ENCODE measurements at regions not wholly inside any gene's neighbourhood (a gene's known extent, or its start where the extent isn't known, plus 50 kb on each side); places are given as distances from the start of the nearest gene placed in this dataset.

DNA sequence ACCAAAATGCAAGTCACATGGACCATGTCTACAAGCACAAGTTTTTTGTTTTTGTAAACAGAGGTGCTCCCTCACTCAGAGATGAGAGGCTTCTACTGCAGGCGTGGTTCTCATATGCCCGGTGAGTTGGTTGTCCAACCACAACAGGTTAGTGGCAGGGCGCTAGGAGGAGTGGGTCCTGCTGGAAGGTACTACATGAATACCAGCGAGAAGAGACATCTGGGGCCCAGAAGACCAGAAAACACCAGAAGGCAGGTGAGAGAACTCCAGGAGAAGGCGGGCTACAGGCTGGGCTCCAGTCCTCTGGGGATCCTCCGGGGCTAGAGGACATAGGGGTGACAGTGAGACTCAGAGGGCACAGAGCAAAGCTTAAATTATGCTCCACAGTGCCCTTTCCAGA lies 366.5 kb downstream of the MATN1 start:
- Histone ChIP-seq H3K4me1 (ENCODE audit: control insufficient read depth, insufficient read depth, low read length) (no peaks in the 10 kb centered on the region), H3K27me3 (ENCODE audit: control insufficient read depth, insufficient read depth, low read length) (no peaks in the 10 kb centered on the region), H3K4me3 (ENCODE audit: low read length) (no peak overlapping the region), H3K36me3 (ENCODE audit: control insufficient read depth, insufficient read depth, low read length) (no peaks in the 10 kb centered on the region), H3K27ac (ENCODE audit: low read depth, low read length) (no peak overlapping the region), H3K9ac (ENCODE audit: low read length) (no peak overlapping the region)

DNA sequence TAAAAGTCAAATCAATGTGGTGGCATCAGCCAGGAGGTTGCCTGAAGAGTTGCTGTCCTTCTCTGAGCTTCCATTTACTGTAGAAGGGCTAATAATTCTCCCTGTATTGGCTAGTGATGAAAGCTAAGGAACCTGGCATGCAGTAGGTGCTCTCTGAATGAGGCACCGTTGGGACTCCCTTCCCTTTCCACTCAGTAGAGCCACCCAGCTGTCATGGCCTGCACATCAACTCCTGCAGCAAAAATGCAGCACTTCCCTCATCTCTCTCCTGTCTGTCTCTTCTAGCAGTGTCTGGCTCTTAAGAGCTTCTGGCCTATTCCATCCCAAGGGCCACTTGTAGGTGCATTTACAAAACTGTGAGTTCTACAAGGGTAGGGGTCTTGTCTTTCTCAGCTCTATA lies 369.0 kb downstream of the MATN1 start:
- no peak overlapping the region for H3K9ac ChIP-seq (ENCODE audit: low read length)
- H3K36me3 ChIP-seq (ENCODE audit: control insufficient read depth, insufficient read depth, low read length), result no peaks in the 10 kb centered on the region
- no peaks in the 10 kb centered on the region for H3K4me1 ChIP-seq (ENCODE audit: control insufficient read depth, insufficient read depth, low read length)
- H3K4me3 ChIP-seq (ENCODE audit: low read length), result no peak overlapping the region
- no peak overlapping the region for H3K27ac ChIP-seq (ENCODE audit: low read depth, low read length)
- H3K27me3 ChIP-seq (ENCODE audit: control insufficient read depth, insufficient read depth, low read length), result no peaks in the 10 kb centered on the region

DNA sequence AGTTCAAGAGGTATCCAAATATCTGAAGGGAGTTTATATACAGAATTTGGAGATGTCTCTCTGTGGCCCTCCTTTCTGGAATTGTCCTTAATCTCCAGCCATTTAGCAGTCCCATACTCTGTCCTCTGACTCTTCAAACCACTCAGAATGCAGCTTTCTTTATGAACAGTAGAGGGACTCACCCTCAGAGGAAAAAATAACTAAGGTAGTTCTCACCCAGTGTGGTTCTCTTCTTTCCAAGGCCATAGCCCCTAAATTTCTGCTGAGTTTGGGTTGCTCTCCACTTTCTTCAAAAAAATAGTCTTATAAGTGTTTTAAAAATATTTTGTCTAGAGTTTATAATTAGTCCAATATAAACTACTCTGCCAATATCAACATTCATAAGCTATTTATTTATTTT lies 369.7 kb downstream of the MATN1 start:
- no peaks in the 10 kb centered on the region for H3K36me3 ChIP-seq (ENCODE audit: control insufficient read depth, insufficient read depth, low read length)

DNA sequence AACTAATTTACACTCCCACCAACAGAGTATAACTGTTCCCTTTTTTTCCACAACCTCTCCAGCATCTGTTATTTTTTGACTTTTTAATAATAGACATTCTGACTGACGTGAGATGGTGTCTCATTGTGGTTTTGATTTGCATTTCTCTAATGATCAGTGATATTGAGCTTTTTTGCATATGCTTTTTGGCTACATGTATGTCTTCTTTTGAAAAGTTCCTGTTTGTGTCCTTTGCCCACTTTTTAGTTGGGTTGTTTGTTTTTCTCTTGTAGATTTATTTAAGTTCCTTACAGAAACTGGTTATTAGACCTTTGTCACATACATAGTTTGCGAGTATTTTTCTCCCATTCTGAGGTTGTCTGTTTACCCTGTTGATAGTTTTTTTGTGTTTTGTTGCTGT lies 375.2 kb downstream of the MATN1 start:
- no peak overlapping the region for H3K9ac ChIP-seq (ENCODE audit: low read length)
- H3K27me3 ChIP-seq (ENCODE audit: control insufficient read depth, insufficient read depth, low read length), result no peaks in the 10 kb centered on the region
- no peaks in the 10 kb centered on the region for H3K4me1 ChIP-seq (ENCODE audit: control insufficient read depth, insufficient read depth, low read length)
- no peaks in the 10 kb centered on the region for H3K36me3 ChIP-seq (ENCODE audit: control insufficient read depth, insufficient read depth, low read length)
- no peak overlapping the region for H3K4me3 ChIP-seq (ENCODE audit: low read length)
- H3K27ac ChIP-seq (ENCODE audit: low read depth, low read length), result no peak overlapping the region

More for the DNA sequence above, 369.7 kb downstream of the MATN1 start:
- Histone ChIP-seq H3K27me3 (ENCODE audit: control insufficient read depth, insufficient read depth, low read length) (no peaks in the 10 kb centered on the region), H3K27ac (ENCODE audit: low read depth, low read length) (no peak overlapping the region), H3K9ac (ENCODE audit: low read length) (no peak overlapping the region), H3K4me1 (ENCODE audit: control insufficient read depth, insufficient read depth, low read length) (no peaks in the 10 kb centered on the region), H3K4me3 (ENCODE audit: low read length) (no peak overlapping the region)

DNA sequence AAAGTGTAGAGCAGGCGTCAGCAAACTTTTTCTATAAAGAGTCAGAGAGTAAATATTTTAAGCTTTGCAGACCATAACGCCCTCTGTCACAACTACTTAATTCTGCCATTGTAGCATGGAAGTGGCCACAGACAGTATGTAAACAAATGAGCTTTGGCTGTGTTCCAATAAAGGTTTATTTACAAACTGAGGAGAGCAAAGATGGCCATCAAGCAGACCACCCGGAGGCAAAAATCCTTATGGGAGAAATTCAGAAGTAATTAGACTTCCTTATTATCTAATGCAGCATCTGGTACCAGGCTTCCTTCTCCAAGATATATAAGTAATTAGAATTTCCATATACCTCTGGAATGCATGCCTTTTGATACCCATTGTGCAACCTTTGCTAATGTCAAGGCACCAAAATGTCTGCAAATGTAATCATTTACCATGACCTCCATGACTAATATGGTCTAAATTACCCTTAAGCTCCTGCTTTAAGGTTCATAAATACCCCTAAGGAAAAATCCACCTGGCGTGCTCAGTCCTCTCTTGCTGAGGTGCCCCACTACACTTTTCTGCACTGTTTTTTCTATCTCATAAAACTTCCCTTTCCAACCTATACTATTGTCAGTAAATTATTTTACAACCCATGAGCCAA lies 377.8 kb downstream of the MATN1 start:
- Histone ChIP-seq H3K36me3 (ENCODE audit: control insufficient read depth, insufficient read depth, low read length) (no peaks in the 10 kb centered on the region), H3K27ac (ENCODE audit: low read depth, low read length) (no peak overlapping the region), H3K27me3 (ENCODE audit: control insufficient read depth, insufficient read depth, low read length) (no peaks in the 10 kb centered on the region)

DNA sequence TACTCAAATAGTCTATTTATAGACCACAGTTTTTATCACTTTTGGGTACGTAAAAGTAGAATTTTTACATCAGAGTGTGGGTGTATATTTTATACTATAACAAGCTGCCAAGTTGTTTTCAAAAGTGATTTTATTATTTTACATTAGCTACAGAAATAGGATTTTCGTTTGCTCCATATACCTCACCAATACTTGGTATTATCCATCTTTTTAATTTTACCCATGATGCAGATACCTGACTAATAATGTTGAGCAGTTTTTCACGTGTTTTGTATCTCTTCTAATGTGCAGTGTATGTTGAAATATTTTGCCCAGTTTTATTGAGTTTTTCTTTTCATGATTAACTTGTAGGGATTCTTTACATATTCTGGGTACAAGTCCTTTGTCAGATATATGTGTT lies 379.8 kb downstream of the MATN1 start:
- H3K27me3 ChIP-seq (ENCODE audit: control insufficient read depth, insufficient read depth, low read length), result no peaks in the 10 kb centered on the region
- no peak overlapping the region for H3K9ac ChIP-seq (ENCODE audit: low read length)
- no peaks in the 10 kb centered on the region for H3K4me1 ChIP-seq (ENCODE audit: control insufficient read depth, insufficient read depth, low read length)
- H3K36me3 ChIP-seq (ENCODE audit: control insufficient read depth, insufficient read depth, low read length), result no peaks in the 10 kb centered on the region
- no peak overlapping the region for H3K27ac ChIP-seq (ENCODE audit: low read depth, low read length)
- H3K4me3 ChIP-seq (ENCODE audit: low read length), result no peak overlapping the region

More for the DNA sequence above, 377.8 kb downstream of the MATN1 start:
- no peak overlapping the region for H3K9ac ChIP-seq (ENCODE audit: low read length)
- H3K4me1 ChIP-seq (ENCODE audit: control insufficient read depth, insufficient read depth, low read length), result no peaks in the 10 kb centered on the region
- H3K4me3 ChIP-seq (ENCODE audit: low read length), result no peak overlapping the region

DNA sequence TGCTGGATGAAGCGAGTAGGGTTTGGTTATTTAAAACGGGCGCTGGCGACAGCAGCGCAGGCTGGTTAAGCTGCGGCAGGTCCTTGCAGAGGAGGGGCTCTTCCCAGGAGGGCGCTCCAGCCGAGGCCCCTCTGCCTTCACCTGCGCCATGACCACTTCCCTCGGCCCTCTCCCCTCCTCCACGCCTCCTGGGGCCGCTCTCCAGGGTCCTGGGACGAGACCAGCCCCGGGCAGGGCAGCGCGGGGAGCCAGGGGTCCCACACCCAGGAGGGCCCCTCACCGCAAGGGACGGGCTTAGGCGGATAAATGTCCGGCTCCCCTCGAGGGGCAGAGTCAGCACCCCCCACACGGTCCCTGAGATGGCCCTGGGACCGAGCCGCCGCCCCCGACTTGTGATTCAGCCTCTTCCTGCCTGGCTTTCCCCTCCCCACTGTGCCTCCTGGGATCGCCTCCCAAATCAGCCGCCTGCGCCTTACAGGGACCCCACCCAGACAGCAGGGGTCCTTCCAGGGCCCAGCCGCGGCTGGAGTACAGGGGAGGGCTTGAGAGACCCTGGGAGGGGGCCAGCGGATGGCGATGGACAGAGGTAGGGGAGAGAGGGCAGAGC lies 380.7 kb downstream of the MATN1 start:
- H3K4me3 ChIP-seq (ENCODE audit: low read length), result no peak overlapping the region
- no peaks in the 10 kb centered on the region for H3K27me3 ChIP-seq (ENCODE audit: control insufficient read depth, insufficient read depth, low read length)
- H3K36me3 ChIP-seq (ENCODE audit: control insufficient read depth, insufficient read depth, low read length), result no peaks in the 10 kb centered on the region
- H3K27ac ChIP-seq (ENCODE audit: low read depth, low read length), result no peak overlapping the region
- no peak overlapping the region for H3K9ac ChIP-seq (ENCODE audit: low read length)
- H3K4me1 ChIP-seq (ENCODE audit: control insufficient read depth, insufficient read depth, low read length), result no peaks in the 10 kb centered on the region

DNA sequence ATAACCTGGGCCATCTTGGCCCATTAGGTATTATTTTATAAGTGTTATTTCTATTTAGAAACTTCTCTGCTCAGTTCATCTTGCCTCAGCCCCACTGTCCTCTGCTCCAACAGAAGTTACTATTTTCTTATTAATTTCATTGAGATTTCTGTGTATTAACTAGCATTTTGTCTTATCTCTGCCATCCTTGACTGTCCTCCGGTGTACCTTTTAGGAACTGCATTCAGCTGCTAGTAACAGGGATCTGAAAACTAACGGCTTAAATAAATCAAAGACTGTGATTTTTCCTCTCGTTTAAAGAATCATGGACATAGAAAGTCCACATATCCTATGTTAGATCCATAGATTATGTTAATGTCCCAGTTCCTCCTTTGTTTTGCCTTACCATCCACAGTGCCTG lies 382.5 kb downstream of the MATN1 start:
- H3K36me3 ChIP-seq (ENCODE audit: control insufficient read depth, insufficient read depth, low read length), result no peaks in the 10 kb centered on the region
- H3K27ac ChIP-seq (ENCODE audit: low read depth, low read length), result no peak overlapping the region
- H3K27me3 ChIP-seq (ENCODE audit: control insufficient read depth, insufficient read depth, low read length), result no peaks in the 10 kb centered on the region
- H3K4me1 ChIP-seq (ENCODE audit: control insufficient read depth, insufficient read depth, low read length), result no peaks in the 10 kb centered on the region
- no peak overlapping the region for H3K4me3 ChIP-seq (ENCODE audit: low read length)
- no peak overlapping the region for H3K9ac ChIP-seq (ENCODE audit: low read length)

DNA sequence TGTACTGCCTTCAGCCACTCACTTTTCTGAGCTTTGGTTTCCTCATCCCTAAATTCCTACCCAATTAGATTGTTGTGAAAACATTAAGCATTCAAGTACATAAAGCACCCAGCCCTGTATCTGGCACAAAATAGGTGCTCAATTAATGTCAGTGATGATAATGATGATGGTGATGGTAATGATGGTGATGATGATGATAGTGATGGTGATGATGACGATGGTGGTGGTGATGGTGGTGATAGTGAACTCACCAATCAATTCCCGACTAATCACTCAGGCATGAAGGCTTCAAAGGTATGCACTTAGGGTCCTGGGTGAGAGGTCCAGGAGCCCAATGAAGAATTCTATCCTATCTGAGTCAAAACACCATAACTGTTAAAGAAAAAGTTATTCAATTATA lies 383.5 kb downstream of the MATN1 start:
- H3K27ac ChIP-seq (ENCODE audit: low read depth, low read length), result no peak overlapping the region
- no peaks in the 10 kb centered on the region for H3K36me3 ChIP-seq (ENCODE audit: control insufficient read depth, insufficient read depth, low read length)
- H3K9ac ChIP-seq (ENCODE audit: low read length), result no peak overlapping the region
- H3K4me3 ChIP-seq (ENCODE audit: low read length), result no peak overlapping the region
- H3K27me3 ChIP-seq (ENCODE audit: control insufficient read depth, insufficient read depth, low read length), result no peaks in the 10 kb centered on the region
- no peaks in the 10 kb centered on the region for H3K4me1 ChIP-seq (ENCODE audit: control insufficient read depth, insufficient read depth, low read length)

DNA sequence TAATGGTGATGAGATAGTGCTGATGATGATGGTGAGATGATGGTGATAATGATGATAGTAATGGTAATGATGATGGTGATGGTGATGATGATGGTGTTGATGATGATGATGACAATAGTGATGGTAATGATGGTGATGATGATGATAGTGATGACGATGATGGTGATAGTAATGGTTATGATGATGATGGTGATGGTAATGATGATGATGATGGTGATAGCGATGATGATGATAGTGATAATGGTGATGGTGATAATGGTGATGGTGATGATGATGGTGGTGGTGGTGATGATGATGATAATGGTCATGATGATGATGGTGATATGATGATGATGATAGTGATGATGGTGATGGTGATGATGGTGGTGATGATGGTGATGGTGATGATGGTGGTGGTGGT lies 384.6 kb downstream of the MATN1 start:
- H3K27ac ChIP-seq (ENCODE audit: low read depth, low read length), result no peak overlapping the region
- H3K36me3 ChIP-seq (ENCODE audit: control insufficient read depth, insufficient read depth, low read length), result no peaks in the 10 kb centered on the region
- H3K4me3 ChIP-seq (ENCODE audit: low read length), result no peak overlapping the region
- no peak overlapping the region for H3K9ac ChIP-seq (ENCODE audit: low read length)
- H3K27me3 ChIP-seq (ENCODE audit: control insufficient read depth, insufficient read depth, low read length), result no peaks in the 10 kb centered on the region
- no peaks in the 10 kb centered on the region for H3K4me1 ChIP-seq (ENCODE audit: control insufficient read depth, insufficient read depth, low read length)

DNA sequence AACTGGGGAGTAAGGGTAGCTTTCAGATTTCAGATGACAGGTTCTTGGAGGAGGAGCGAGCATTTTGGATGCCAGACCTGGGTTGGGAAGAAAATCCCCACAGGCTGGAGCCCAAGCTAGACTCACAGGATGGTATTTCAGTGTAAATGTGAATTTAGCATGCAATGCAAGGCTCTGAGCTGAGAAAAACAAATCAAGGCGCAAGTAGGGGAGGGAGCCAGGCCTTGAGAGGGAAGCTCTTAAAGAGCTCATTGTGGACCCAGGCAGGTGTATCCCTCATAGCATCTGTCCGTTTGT lies 386.1 kb downstream of the MATN1 start:
- no peak overlapping the region for H3K9ac ChIP-seq (ENCODE audit: low read length)
- H3K4me3 ChIP-seq (ENCODE audit: low read length), result no peak overlapping the region
- H3K4me1 ChIP-seq (ENCODE audit: control insufficient read depth, insufficient read depth, low read length), result no peaks in the 10 kb centered on the region
- no peaks in the 10 kb centered on the region for H3K27me3 ChIP-seq (ENCODE audit: control insufficient read depth, insufficient read depth, low read length)
- no peak overlapping the region for H3K27ac ChIP-seq (ENCODE audit: low read depth, low read length)
- no peaks in the 10 kb centered on the region for H3K36me3 ChIP-seq (ENCODE audit: control insufficient read depth, insufficient read depth, low read length)

DNA sequence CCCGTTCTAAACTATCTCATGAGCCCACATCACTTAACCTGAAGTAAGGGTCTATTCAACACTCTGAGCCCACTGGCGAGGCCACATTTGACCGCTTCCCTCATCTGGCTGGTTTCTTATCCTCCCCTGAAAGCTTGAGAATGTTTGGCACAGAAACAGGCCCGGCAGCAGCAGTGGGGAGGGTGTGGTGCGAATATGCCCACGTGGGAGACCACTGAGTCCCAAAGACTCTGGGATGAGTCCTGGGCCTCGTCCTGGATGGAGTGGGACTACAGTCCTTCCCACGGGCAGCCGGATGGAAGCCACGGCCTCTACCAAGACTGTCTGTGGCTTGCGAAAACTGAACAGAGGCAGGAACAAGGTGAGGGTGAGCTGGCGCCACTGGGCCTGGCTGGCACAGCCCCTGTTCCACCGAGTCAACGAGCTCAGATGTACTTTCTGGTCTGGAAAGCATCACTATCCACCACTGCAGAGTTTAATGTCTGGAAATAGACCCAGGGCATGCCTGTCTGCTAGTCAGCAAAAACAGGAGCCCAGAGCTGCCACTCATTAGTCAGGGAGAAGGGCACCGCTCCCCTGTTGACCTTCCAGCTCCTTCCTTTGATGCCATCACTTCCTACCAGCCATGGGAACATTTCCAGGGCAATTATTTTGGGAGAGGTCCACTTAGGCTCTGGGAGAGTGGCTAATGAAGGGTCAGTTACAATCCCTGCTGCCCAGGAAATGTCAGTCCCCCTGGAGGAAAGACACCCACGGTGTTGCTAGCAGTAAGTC lies 386.6 kb downstream of the MATN1 start:
- no peak overlapping the region for H3K4me3 ChIP-seq (ENCODE audit: low read length)
- H3K27me3 ChIP-seq (ENCODE audit: control insufficient read depth, insufficient read depth, low read length), result no peaks in the 10 kb centered on the region
- no peak overlapping the region for H3K9ac ChIP-seq (ENCODE audit: low read length)
- no peaks in the 10 kb centered on the region for H3K4me1 ChIP-seq (ENCODE audit: control insufficient read depth, insufficient read depth, low read length)
- no peaks in the 10 kb centered on the region for H3K36me3 ChIP-seq (ENCODE audit: control insufficient read depth, insufficient read depth, low read length)
- no peak overlapping the region for H3K27ac ChIP-seq (ENCODE audit: low read depth, low read length)

DNA sequence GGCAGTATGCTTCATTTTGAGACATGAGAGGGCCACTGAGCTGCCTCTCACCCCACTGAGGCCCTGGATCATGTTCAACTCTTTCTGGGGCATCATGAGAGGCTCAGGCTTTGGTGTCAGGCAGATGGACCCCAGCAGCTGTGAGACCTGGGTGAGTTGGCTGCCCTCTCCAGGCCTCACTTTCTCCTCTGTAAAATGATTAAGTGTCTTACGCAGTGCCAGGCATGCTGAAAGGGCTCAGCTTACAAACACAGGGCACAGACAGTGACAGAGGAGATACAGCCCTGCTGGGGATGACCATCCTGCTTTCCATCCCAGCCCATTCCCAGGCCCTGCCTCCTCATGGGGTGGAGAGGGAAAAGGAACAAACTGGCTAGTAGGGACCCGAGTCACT lies 387.4 kb downstream of the MATN1 start:
- H3K27ac ChIP-seq (ENCODE audit: low read depth, low read length), result no peak overlapping the region
- H3K4me1 ChIP-seq (ENCODE audit: control insufficient read depth, insufficient read depth, low read length), result no peaks in the 10 kb centered on the region
- no peak overlapping the region for H3K9ac ChIP-seq (ENCODE audit: low read length)
- no peak overlapping the region for H3K4me3 ChIP-seq (ENCODE audit: low read length)
- H3K27me3 ChIP-seq (ENCODE audit: control insufficient read depth, insufficient read depth, low read length), result no peaks in the 10 kb centered on the region
- H3K36me3 ChIP-seq (ENCODE audit: control insufficient read depth, insufficient read depth, low read length), result no peaks in the 10 kb centered on the region
